Ishikawa (cell line): ENCODE measurements at regions not wholly inside any gene's neighbourhood (a gene's known extent, or its start where the extent isn't known, plus 50 kb on each side); places are given as distances from the start of the nearest gene placed in this dataset.

Experiments
- CREB1 ChIP-seq: IDR thresholded peaks from 2 replicates; pipeline ENCODE4 v1.6.1; 2012; ENCODE audit warnings: low read depth
- EGR1 ChIP-seq: IDR thresholded peaks from 2 replicates; pipeline ENCODE4 v1.6.1; 2012
- EP300 ChIP-seq: IDR thresholded peaks from 2 replicates; pipeline ENCODE4 v1.6.1; 2012; ENCODE audit warnings: borderline replicate concordance
- REST ChIP-seq: IDR thresholded peaks from 2 replicates; pipeline ENCODE4 v1.6.1; 2012; ENCODE audit warnings: low read depth, mild to moderate bottlenecking
- TAF1 ChIP-seq: IDR thresholded peaks from 2 replicates; pipeline ENCODE4 v1.6.1; 2012; ENCODE audit warnings: low read depth, mild to moderate bottlenecking
- TEAD4 ChIP-seq: IDR thresholded peaks from 2 replicates; pipeline ENCODE4 v1.6.1; 2012
- USF1 ChIP-seq: IDR thresholded peaks from 2 replicates; pipeline ENCODE4 v1.6.1; 2012
- YY1 ChIP-seq: IDR thresholded peaks from 2 replicates; pipeline ENCODE4 v1.6.1; 2012; ENCODE audit warnings: low read depth
- TF ChIP-seq, protein P1 (sequence below): IDR thresholded peaks from 2 replicates; pipeline ENCODE4 v1.6.1; 2012

DNA sequence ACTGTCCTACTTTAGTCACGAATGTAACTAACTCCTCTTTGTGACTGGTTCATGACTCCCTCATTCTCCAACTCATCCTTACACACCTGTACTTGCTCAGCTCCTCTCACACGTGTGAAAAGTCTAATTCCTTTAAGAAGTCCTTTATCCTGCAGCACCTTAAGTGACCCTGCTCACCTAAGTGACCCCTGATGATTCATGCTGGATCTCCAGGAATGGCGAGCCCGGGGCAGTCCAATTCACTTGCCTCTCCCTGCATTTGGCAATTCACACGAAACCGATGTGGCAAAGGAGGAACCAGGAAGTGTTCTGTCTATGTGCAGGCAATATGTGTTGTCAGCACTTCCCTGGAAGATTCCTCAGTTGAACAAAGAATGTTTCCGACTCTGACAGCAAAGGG, 189.8 kb upstream of the NABP1 start:
- TF ChIP-seq TAF1 = no peak
- TF ChIP-seq TEAD4 = no peak
- TF ChIP-seq EGR1 = no peak
- no peak for TF ChIP-seq YY1
- TF ChIP-seq REST = no peak
- no peak for TF ChIP-seq USF1
- TF ChIP-seq EP300 = no peak
- no peak for TF ChIP-seq CREB1
- TF ChIP-seq, protein P1, sequence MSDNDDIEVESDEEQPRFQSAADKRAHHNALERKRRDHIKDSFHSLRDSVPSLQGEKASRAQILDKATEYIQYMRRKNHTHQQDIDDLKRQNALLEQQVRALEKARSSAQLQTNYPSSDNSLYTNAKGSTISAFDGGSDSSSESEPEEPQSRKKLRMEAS = no peak
